Testis (tissue), 2 donors: ENCODE measurements at regions not wholly inside any gene's neighbourhood (a gene's known extent, or its start where the extent isn't known, plus 50 kb on each side); places are given as distances from the start of the nearest gene placed in this dataset.

Experiments used
- DNase-seq: peaks from one replicate; pipeline ENCODE4 v3.0.0-alpha.2; 2019
- H3K27ac ChIP-seq, 2 donors: fragments of 200-600 bp; sonication (generic); one replicate each; pipeline ENCODE4 v1.5.1; 2019
- H3K27me3 ChIP-seq: fragments of 200-600 bp; sonication (generic); one replicate; pipeline ENCODE4 v1.5.1; 2019
- H3K36me3 ChIP-seq: fragments of 200-600 bp; sonication (generic); one replicate; pipeline ENCODE4 v1.5.1; 2017; ENCODE audit warnings: low read depth; ENCODE audit errors: missing control alignments
- H3K4me1 ChIP-seq: fragments of 200-600 bp; sonication (generic); one replicate; pipeline ENCODE4 v1.5.1; 2019
- H3K4me3 ChIP-seq, 2 donors: fragments of 200-600 bp; sonication (generic); one replicate each; pipeline ENCODE4 v1.5.1; 2017 to 2019
- H3K9me3 ChIP-seq: fragments of 200-600 bp; sonication (generic); one replicate; pipeline ENCODE4 v1.5.1; 2017
- CTCF ChIP-seq, 3 experiments: fragments of 450-650 bp in 2 of 3; fragments of 200-600 bp in 1 of 3; sonication (generic) in 1 of 3; IDR thresholded peaks; one replicate each; pipeline ENCODE4 v1.5.1; 2016 to 2019; ENCODE audit warnings: antibody characterized with exemption in 3 of 3, mild to moderate bottlenecking in 2 of 3, moderate library complexity in 1 of 3
- POLR2A ChIP-seq: fragments of 450-650 bp; IDR thresholded peaks from one replicate; pipeline ENCODE4 v1.6.1; 2017; ENCODE audit warnings: antibody characterized with exemption, mild to moderate bottlenecking, moderate library complexity
- WGBS, 2 donors: methylation state at CpG; one replicate each; pipeline ENCODE4 v1.1.5; 2018; 5-methylcytosine and 5-hydroxymethylcytosine counted together
- intact Hi-C: fragments of 100-400 bp; cut with DNase I; formaldehyde crosslinking; loops from one replicate; pipeline ENCODE4 v1.15.1; 2023; ENCODE audit warnings: low total_unique reads

DNA sequence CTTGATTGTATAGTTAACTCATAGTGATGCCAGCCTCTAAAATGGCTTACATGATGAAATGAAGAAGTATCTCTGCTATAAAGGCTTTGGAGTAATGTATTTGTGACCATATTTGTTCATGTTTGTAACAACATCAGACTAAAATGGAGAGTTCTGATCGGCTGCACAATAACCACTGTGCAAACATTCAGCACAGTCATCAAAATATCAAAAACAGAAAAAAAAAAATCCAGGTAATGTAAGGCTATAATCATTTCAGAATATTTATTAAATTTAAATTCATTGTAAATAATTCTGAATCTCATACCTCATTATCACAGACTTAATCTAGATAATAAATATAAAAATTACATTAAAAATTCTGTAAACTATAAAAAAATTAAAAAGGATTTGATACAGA lies 1161.8 kb downstream of the MRPL39 start:
- no peak for DNase-seq
- intact Hi-C loops: no loop called here
- WGBS, 2 donors: 81 to 94% methylated on average over 1 of the region's 1 CpG
- Histone ChIP-seq H3K36me3 (no peaks in the 10 kb centered on the region), H3K27ac (no peak overlapping the region), H3K9me3 (no peaks in the 10 kb centered on the region), H3K4me3 (no peak overlapping the region), H3K27me3 (no peaks in the 10 kb centered on the region), H3K4me1 (no peaks in the 10 kb centered on the region)
- TF ChIP-seq CTCF (IDR thresholded peaks at IDR 0.05): no peak
- no peak for TF ChIP-seq POLR2A

DNA sequence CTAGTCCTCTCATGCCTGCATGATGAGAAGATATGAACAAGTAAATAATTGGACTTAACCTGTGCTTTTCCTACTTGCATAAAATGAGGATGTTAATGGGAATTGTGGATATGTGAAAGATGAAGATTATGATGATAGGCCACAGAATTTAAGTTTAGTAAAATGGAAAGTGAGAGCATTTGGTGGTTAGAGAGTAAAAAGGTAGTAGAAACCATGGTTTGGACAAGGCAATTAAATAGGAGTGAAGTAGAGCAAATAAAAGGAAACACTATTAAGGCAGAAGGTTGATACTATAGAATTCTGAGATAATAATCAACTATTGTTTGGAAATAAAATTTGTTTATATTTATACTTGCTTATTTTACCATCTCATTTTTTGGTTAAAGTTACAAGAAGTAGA lies 1162.5 kb downstream of the MRPL39 start:
- H3K4me3 ChIP-seq: no peak overlapping the region
- no peak for TF ChIP-seq CTCF (IDR thresholded peaks at IDR 0.05)
- no peak for TF ChIP-seq POLR2A
- no peaks in the 10 kb centered on the region for H3K36me3 ChIP-seq
- H3K27ac ChIP-seq: no peak overlapping the region
- H3K9me3 ChIP-seq: no peaks in the 10 kb centered on the region
- no peak for DNase-seq
- no peaks in the 10 kb centered on the region for H3K27me3 ChIP-seq
- intact Hi-C loops: no loop called here
- no peaks in the 10 kb centered on the region for H3K4me1 ChIP-seq

GRCh38 chr21:24436236-24436635 lies 1171.0 kb downstream of the MRPL39 start:
- Histone ChIP-seq H3K27ac (no peak overlapping the region), H3K4me3 (no peak overlapping the region), H3K27me3 (no peaks in the 10 kb centered on the region), H3K36me3 (no peaks in the 10 kb centered on the region), H3K9me3 (no peaks in the 10 kb centered on the region), H3K4me1 (no peaks in the 10 kb centered on the region)
- 80 to 91% methylated on average over 1 of the region's 1 CpG for WGBS, 2 donors
- DNase-seq: no peak
- TF ChIP-seq CTCF (IDR thresholded peaks at IDR 0.05): no peak
- TF ChIP-seq POLR2A: no peak
- intact Hi-C loops: no loop called here

GRCh38 chr21:24428591-24429199 lies 1178.6 kb downstream of the MRPL39 start:
- intact Hi-C loops: no loop called here
- TF ChIP-seq CTCF (IDR thresholded peaks at IDR 0.05) (no peak), POLR2A (no peak)
- H3K27me3 ChIP-seq: no peaks in the 10 kb centered on the region
- peak overlapping the region; percentile 2 to 32 for H3K4me3 ChIP-seq
- H3K27ac ChIP-seq: no peak overlapping the region
- no peaks in the 10 kb centered on the region for H3K4me1 ChIP-seq
- no peaks in the 10 kb centered on the region for H3K36me3 ChIP-seq
- no peaks in the 10 kb centered on the region for H3K9me3 ChIP-seq
- WGBS, 2 donors: 42 to 48% methylated on average over 8 of the region's 8 CpGs
- DNase-seq: no peak

GRCh38 chr21:24424776-24425175 lies 1182.5 kb downstream of the MRPL39 start:
- no peaks in the 10 kb centered on the region for H3K27me3 ChIP-seq
- no peak for DNase-seq
- H3K36me3 ChIP-seq: no peaks in the 10 kb centered on the region
- no peak for TF ChIP-seq POLR2A
- no peak for TF ChIP-seq CTCF (IDR thresholded peaks at IDR 0.05)
- H3K4me3 ChIP-seq: no peak overlapping the region
- intact Hi-C loops: no loop called here
- H3K27ac ChIP-seq: no peak overlapping the region
- H3K9me3 ChIP-seq: no peaks in the 10 kb centered on the region
- 77 to 89% methylated on average over 4 of the region's 4 CpGs for WGBS, 2 donors
- no peaks in the 10 kb centered on the region for H3K4me1 ChIP-seq
